Omental fat pad (tissue), 3 donors: ENCODE measurements at regions not wholly inside any gene's neighbourhood (a gene's known extent, or its start where the extent isn't known, plus 50 kb on each side); places are given as distances from the start of the nearest gene placed in this dataset.

ENCODE experiments used
- ATAC-seq: fragments of 150-250 bp; one replicate; pipeline ENCODE4 v1.9.1; 2016; ENCODE audit warnings: mild to moderate bottlenecking, moderate library complexity; ENCODE audit not compliant: low FRiP score
- DNase-seq: peaks from one replicate; pipeline ENCODE4 v3.0.0-alpha.2; 2019; ENCODE audit warnings: low spot score
- TF ChIP-seq, protein P1 (sequence below), 3 donors: fragments of 450-650 bp; IDR thresholded peaks; one replicate each; pipeline ENCODE4 v1.5.1; 2016 to 2017; ENCODE audit warnings: antibody characterized with exemption in 3 of 3, mild to moderate bottlenecking in 3 of 3, moderate library complexity in 2 of 3

DNA sequence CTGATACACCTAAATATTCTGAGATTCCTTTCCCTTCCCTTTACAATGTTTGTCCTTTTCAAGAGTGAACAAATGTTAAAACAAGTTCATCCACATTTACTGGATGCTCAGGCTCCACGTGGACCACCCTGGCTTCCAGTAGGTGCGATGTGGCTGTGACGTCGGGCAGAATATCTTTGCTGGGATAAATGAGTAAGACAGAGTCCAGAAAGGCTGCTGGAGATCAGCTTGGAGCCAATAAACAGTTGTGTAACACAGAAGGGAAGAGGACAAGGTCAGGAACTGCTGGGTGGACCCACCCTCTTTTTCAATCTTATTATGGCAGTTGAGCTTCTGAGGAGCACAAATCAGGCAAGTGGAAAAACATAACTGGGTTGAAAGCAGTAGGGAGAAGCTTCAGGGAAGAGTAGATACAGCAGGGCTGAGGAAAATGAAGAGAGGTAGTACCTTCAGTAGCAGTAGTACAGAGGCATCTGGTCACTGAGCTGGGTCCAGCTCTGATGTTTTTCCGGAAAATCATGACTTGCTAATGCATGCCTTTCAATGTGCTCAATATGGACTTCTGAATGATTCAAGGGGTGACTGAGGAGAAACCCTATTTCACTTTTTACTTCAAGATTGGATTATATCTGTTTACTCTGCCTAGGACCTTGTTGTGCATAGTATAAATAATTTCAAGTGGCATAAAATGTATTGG, 171.8 kb upstream of the MAD2L1 start:
- ATAC-seq (no peak), DNase-seq (no peak)
- TF ChIP-seq, protein P1, sequence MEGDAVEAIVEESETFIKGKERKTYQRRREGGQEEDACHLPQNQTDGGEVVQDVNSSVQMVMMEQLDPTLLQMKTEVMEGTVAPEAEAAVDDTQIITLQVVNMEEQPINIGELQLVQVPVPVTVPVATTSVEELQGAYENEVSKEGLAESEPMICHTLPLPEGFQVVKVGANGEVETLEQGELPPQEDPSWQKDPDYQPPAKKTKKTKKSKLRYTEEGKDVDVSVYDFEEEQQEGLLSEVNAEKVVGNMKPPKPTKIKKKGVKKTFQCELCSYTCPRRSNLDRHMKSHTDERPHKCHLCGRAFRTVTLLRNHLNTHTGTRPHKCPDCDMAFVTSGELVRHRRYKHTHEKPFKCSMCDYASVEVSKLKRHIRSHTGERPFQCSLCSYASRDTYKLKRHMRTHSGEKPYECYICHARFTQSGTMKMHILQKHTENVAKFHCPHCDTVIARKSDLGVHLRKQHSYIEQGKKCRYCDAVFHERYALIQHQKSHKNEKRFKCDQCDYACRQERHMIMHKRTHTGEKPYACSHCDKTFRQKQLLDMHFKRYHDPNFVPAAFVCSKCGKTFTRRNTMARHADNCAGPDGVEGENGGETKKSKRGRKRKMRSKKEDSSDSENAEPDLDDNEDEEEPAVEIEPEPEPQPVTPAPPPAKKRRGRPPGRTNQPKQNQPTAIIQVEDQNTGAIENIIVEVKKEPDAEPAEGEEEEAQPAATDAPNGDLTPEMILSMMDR (IDR thresholded peaks at IDR 0.05), result no peak

DNA sequence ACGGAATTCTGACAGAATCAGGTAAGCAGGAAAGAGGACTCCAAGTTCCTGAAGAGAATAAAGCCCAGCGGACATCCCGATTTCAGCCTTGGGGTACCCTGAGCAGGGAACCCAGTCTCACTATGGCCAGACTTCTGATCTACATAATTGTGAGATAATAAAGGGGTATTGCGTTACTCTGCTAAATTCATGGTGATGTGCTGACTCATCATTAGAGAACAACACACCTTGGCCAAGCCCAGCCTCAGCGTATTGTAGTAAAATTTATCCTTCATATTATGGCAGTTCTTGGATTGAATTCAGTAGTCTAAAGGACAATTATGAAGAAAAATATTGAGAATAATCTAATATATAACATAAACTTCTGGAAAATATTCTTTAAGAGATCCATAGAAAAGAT, 170.2 kb upstream of the MAD2L1 start:
- TF ChIP-seq, protein P1 (IDR thresholded peaks at IDR 0.05), result no peak
- no peak for ATAC-seq
- DNase-seq, result no peak

DNA sequence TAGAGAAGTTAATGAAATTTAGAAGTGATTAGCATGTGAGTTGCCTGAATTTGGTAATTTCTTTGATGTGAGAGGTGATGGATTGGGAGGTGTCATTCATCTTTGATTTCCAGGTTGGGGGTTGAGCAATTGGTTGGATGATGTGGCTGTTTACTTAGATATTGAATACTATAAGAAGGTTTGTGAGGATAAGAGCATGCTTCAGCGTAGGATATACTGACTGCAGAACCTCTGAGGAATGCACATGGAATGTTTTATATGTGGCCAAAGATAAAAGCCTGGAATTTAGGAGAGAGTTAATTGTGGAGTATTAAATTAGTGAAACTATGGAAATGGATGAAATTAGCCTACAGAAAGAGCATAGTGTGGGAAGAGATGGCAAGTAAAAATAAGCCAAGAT, 165.4 kb upstream of the MAD2L1 start:
- TF ChIP-seq, protein P1 (IDR thresholded peaks at IDR 0.05), result no peak
- DNase-seq, result no peak
- no peak for ATAC-seq

DNA sequence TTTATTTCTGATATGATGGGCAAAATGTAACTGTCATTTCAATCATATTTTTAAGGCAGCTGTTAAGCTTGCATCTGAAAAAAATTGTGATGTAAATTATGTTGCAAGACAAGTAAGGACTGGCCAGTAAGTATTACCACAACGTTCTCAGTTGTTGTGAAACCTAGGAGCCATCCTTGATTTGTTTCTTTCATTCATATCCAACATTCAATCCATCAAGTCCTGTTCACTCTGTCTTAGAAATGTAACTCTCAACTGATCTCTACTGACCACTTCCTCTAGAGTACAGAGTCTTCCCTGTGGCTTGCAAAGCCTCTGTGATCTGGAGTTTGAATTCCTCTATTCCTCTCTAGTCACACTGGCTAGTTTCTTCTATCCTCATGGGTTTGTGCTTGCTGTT, 161.4 kb upstream of the MAD2L1 start:
- TF ChIP-seq, protein P1 (IDR thresholded peaks at IDR 0.05), result no peak
- peak; percentile 77 for ATAC-seq
- no peak for DNase-seq

DNA sequence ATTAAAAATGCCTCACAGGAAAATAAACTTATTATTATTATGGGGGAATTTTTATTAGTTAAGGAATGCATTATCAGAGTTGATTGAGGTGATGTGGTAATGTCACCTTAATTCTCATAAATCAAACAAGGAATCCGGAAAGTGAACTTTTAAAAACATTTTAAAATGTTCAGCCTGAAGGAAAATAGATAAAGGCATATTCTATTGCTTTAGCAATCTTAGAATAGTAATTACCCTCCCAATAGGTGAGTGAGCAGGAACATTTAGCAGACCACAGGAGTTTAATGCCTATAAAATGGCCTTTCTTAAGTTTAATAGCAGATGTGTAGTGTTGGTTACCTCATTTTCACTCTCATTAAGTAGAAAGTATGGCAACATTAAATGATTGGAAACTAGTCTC, 160.9 kb upstream of the MAD2L1 start:
- TF ChIP-seq, protein P1 (IDR thresholded peaks at IDR 0.05), result no peak
- ATAC-seq, result no peak
- no peak for DNase-seq

DNA sequence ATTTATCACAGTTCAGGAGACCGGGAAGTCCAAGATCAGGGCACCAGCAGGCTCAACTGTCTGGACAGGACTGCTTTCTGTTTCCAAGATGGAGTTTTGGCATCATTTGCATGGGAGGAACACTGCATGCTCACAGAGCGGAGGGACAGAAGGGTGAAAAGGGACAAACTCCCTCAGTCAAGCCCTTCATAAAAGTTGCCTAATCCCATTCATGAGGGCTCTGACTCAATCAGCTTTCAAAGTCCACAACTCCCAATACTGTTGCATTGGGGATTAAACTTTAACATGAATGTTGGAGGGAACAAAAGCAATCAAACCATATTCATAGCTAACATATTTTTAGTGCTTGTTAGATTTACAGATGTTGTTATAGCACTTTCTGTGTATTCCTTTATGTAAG, 158.9 kb upstream of the MAD2L1 start:
- TF ChIP-seq, protein P1 (IDR thresholded peaks at IDR 0.05), result no peak
- DNase-seq (no peak), ATAC-seq (no peak)

DNA sequence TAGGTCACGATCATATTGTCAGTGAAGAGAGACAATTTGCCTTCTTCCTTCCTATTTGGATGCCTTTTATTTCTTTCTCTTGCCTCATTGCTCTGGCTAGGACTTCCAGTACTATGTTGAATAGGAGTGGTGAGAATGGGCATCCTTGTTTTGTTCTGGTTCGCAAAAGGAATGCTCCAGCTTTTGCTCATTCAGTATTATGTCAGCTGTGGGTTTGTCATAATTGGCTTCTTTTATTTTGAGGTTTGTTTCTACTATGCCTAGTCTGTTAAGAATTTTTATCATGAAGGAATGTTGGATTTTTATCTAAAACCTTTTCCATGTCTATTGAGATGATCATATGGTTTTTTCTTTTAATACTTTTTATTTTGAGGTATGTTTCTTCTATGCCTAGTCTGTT, 152.3 kb upstream of the MAD2L1 start:
- DNase-seq (no peak), ATAC-seq (no peak)
- TF ChIP-seq, protein P1 (IDR thresholded peaks at IDR 0.05), result no peak
